Breast epithelium (tissue), 3 donors: ENCODE measurements at regions not wholly inside any gene's neighbourhood (a gene's known extent, or its start where the extent isn't known, plus 50 kb on each side); places are given as distances from the start of the nearest gene placed in this dataset.

Source experiments
- POLR2A ChIP-seq: fragments of 450-650 bp; IDR thresholded peaks from one replicate; pipeline ENCODE4 v1.6.1; 2016; ENCODE audit warnings: antibody characterized with exemption, mild to moderate bottlenecking, moderate library complexity
- TF ChIP-seq, protein P1 (sequence below), 3 donors: fragments of 450-650 bp; IDR thresholded peaks; one replicate each; pipeline ENCODE4 v1.5.1; 2016 to 2017; ENCODE audit warnings: antibody characterized with exemption in 3 of 3, mild to moderate bottlenecking in 3 of 3, moderate library complexity in 3 of 3

DNA sequence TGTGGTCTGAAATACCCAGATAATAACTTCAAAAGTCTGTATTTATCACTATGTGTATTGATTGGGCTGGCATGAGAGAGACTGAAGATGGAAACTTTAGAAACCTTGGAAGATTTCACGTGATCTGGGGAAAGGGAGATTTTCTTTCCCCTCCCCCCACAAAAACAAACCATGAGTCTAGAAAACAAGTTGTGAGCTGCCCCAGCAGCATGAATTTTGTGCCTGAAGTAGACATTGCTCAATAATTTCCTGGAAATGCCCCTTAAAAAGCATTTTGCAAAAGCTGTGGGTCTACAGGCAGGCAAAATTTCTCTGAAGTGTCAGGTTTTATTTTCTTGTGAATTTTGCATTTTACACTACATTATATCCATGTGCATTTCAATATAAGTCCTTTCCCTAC is 101.8 kb downstream of the ETAA1 start:
- TF ChIP-seq, protein P1, sequence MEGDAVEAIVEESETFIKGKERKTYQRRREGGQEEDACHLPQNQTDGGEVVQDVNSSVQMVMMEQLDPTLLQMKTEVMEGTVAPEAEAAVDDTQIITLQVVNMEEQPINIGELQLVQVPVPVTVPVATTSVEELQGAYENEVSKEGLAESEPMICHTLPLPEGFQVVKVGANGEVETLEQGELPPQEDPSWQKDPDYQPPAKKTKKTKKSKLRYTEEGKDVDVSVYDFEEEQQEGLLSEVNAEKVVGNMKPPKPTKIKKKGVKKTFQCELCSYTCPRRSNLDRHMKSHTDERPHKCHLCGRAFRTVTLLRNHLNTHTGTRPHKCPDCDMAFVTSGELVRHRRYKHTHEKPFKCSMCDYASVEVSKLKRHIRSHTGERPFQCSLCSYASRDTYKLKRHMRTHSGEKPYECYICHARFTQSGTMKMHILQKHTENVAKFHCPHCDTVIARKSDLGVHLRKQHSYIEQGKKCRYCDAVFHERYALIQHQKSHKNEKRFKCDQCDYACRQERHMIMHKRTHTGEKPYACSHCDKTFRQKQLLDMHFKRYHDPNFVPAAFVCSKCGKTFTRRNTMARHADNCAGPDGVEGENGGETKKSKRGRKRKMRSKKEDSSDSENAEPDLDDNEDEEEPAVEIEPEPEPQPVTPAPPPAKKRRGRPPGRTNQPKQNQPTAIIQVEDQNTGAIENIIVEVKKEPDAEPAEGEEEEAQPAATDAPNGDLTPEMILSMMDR (IDR thresholded peaks at IDR 0.05), result no peak
- TF ChIP-seq POLR2A, result no peak
